H1 (cell line): ENCODE measurements at regions not wholly inside any gene's neighbourhood (a gene's known extent, or its start where the extent isn't known, plus 50 kb on each side); places are given as distances from the start of the nearest gene placed in this dataset.

Experiments used
- CTCF ChIA-PET: fragments of 300-600 bp; sonication (Branson Sonifier 250); formaldehyde crosslinking; loops from one replicate; lab custom pipeline; 2021; ENCODE audit not compliant: partially characterized antibody; lab: Charles Lee
- POLR2A ChIA-PET: fragments of 300-600 bp; sonication (Branson Sonifier 250); formaldehyde crosslinking; loops from one replicate; lab custom pipeline; 2021; ENCODE audit warnings: inconsistent platforms; ENCODE audit not compliant: partially characterized antibody; lab: Charles Lee
- DNase-seq, 2 experiments: peaks; one replicate each; pipeline versions ENCODE4 v3.0.0 to v3.0.0-alpha.2; 2010 to 2022; ENCODE audit warnings: low spot score in 2 of 2, low read depth in 1 of 2, mixed read lengths in 1 of 2
- FAIRE-seq: peaks from 2 replicates; lab custom pipeline; 2011; peaks lifted over from hg19 to GRCh38; lab: Jason Lieb, UNC
- H2AFZ ChIP-seq: 2 replicates; pipeline ENCODE4 v1.8.1; 2012; ENCODE audit warnings: low read length, inconsistent platforms
- H2AK5ac ChIP-seq: 2 replicates; pipeline ENCODE4 v1.6.1; 2013; ENCODE audit warnings: low read depth, low read length
- H2BK120ac ChIP-seq: replicated peaks from 2 replicates; pipeline ENCODE3; 2013; ENCODE audit warnings: low read depth, low read length, inconsistent platforms
- H2BK12ac ChIP-seq: 2 replicates; pipeline ENCODE4 v1.6.1; 2013; ENCODE audit warnings: low read depth, low read length
- H2BK15ac ChIP-seq: 2 replicates; pipeline ENCODE4 v1.6.1; 2013; ENCODE audit warnings: low read length
- H2BK20ac ChIP-seq: 2 replicates; pipeline ENCODE4 v1.6.1; 2013; ENCODE audit warnings: low read length
- H2BK5ac ChIP-seq: 2 replicates; pipeline ENCODE4 v1.6.1; 2013; ENCODE audit warnings: low read depth, low read length
- H3K14ac ChIP-seq: 2 replicates; pipeline ENCODE4 v1.6.1; 2013; ENCODE audit warnings: inconsistent platforms; ENCODE audit not compliant: insufficient read length
- H3K18ac ChIP-seq: 2 replicates; pipeline ENCODE4 v1.6.1; 2013; ENCODE audit warnings: low read length; ENCODE audit errors: extremely low read depth
- H3K23ac ChIP-seq: 2 replicates; pipeline ENCODE4 v1.6.1; 2013; ENCODE audit warnings: inconsistent platforms; ENCODE audit not compliant: insufficient read length
- H3K23me2 ChIP-seq: 2 replicates; pipeline ENCODE4 v1.6.1; 2013; ENCODE audit warnings: low read depth, low read length
- H3K27ac ChIP-seq: 2 replicates; pipeline ENCODE4 v1.6.1; 2011; ENCODE audit warnings: low read depth, low read length, inconsistent platforms
- H3K27me3 ChIP-seq, 4 experiments: replicated peaks in 1 of 4; 1 replicate in 1 of 4; 2 replicates in 3 of 4; pipeline versions ENCODE4 v1.6.1 to v1.8.1; 2011 to 2013; ENCODE audit warnings: low read length in 3 of 4, mild to moderate bottlenecking in 3 of 4, inconsistent platforms in 2 of 4, mixed read lengths in 2 of 4, moderate library complexity in 1 of 4; ENCODE audit not compliant: control insufficient read depth in 3 of 4, insufficient read depth in 3 of 4; ENCODE audit errors: extremely low read depth in 1 of 4
- H3K36me3 ChIP-seq, 4 experiments: 2 replicates each; pipeline versions ENCODE4 v1.6.1 to v1.8.1; 2011 to 2013; ENCODE audit warnings: mild to moderate bottlenecking in 4 of 4, low read length in 3 of 4, moderate library complexity in 2 of 4, control low read depth in 1 of 4, inconsistent platforms in 1 of 4; ENCODE audit not compliant: insufficient read depth in 4 of 4, control insufficient read depth in 2 of 4
- H3K4ac ChIP-seq: replicated peaks from 2 replicates; pipeline ENCODE3; 2013; ENCODE audit warnings: low read length, low read depth, mixed read lengths, inconsistent platforms; ENCODE audit not compliant: insufficient read length
- H3K4me1 ChIP-seq, 4 experiments: replicated peaks in 1 of 4; 1 replicate in 1 of 4; 2 replicates in 3 of 4; pipeline versions ENCODE4 v1.6.1 to v1.8.1; 2011 to 2013; ENCODE audit warnings: low read length in 3 of 4, inconsistent platforms in 2 of 4, mixed read lengths in 1 of 4; ENCODE audit not compliant: insufficient read depth in 4 of 4, control insufficient read depth in 3 of 4
- H3K4me2 ChIP-seq, 2 experiments: 2 replicates each; pipeline versions ENCODE4 v1.6.1 to v1.8.1; 2011 to 2013; ENCODE audit warnings: low read depth in 2 of 2, low read length in 2 of 2, control low read depth in 1 of 2, inconsistent platforms in 1 of 2, mild to moderate bottlenecking in 1 of 2; ENCODE audit not compliant: insufficient read depth in 1 of 2
- H3K4me3 ChIP-seq, 4 experiments: fragments of 200-600, 300-600 bp in 1 of 4; sonication (generic), shearing (Covaris generic), sonication (Bioruptor Twin) in 1 of 4; 2 replicates each; pipeline versions ENCODE4 v1.5.1 to v1.8.1; 2011 to 2016; ENCODE audit warnings: low read length in 4 of 4, low read depth in 3 of 4, control low read depth in 2 of 4, inconsistent platforms in 2 of 4, mild to moderate bottlenecking in 2 of 4, mixed read lengths in 1 of 4, moderate library complexity in 1 of 4; ENCODE audit not compliant: insufficient read depth in 2 of 4; ENCODE audit errors: extremely low read depth in 1 of 4
- H3K56ac ChIP-seq: replicated peaks from 2 replicates; pipeline ENCODE3; 2013; ENCODE audit warnings: low read depth, mild to moderate bottlenecking, mixed read lengths, low read length, inconsistent platforms; ENCODE audit not compliant: insufficient read length
- H3K79me1 ChIP-seq: 2 replicates; pipeline ENCODE4 v1.6.1; 2013; ENCODE audit warnings: low read depth, low read length, control low read depth
- H3K79me2 ChIP-seq, 2 experiments: 2 replicates each; pipeline versions ENCODE4 v1.6.1 to v1.8.1; 2012 to 2013; ENCODE audit warnings: low read length in 2 of 2, mild to moderate bottlenecking in 2 of 2, inconsistent platforms in 1 of 2; ENCODE audit not compliant: insufficient read depth in 2 of 2, control insufficient read depth in 1 of 2
- H3K9ac ChIP-seq, 4 experiments: replicated peaks in 1 of 4; 1 replicate in 1 of 4; 2 replicates in 3 of 4; pipeline versions ENCODE4 v1.6.1 to v1.8.1; 2011 to 2013; ENCODE audit warnings: low read depth in 3 of 4, low read length in 3 of 4, control low read depth in 2 of 4, mild to moderate bottlenecking in 2 of 4, moderate library complexity in 2 of 4, inconsistent platforms in 1 of 4; ENCODE audit errors: extremely low read depth in 1 of 4
- H3K9me3 ChIP-seq, 2 experiments: 2 replicates each; pipeline versions ENCODE4 v1.6.1 to v1.8.1; 2012 to 2013; ENCODE audit warnings: mild to moderate bottlenecking in 2 of 2, moderate library complexity in 2 of 2, control low read depth in 1 of 2, inconsistent platforms in 1 of 2, low read depth in 1 of 2, low read length in 1 of 2, mixed read lengths in 1 of 2; ENCODE audit not compliant: insufficient read depth in 2 of 2
- H4K20me1 ChIP-seq, 2 experiments: replicated peaks in 1 of 2; 2 replicates each; pipeline versions ENCODE3 to v1.8.1; 2011 to 2013; ENCODE audit warnings: inconsistent platforms in 2 of 2, low read length in 2 of 2, mild to moderate bottlenecking in 1 of 2; ENCODE audit not compliant: insufficient read depth in 2 of 2, control insufficient read depth in 1 of 2
- H4K5ac ChIP-seq: 2 replicates; pipeline ENCODE4 v1.6.1; 2013; ENCODE audit warnings: low read length, low read depth, mixed read lengths, inconsistent platforms; ENCODE audit not compliant: insufficient read length
- H4K8ac ChIP-seq: 2 replicates; pipeline ENCODE4 v1.8.0; 2013; ENCODE audit warnings: mild to moderate bottlenecking, moderate library complexity, low read length, inconsistent platforms; ENCODE audit not compliant: insufficient read depth; ENCODE audit errors: extremely low read depth
- H4K91ac ChIP-seq: replicated peaks from 2 replicates; pipeline ENCODE3; 2013; ENCODE audit warnings: low read length, mixed read lengths, inconsistent platforms; ENCODE audit not compliant: insufficient read length
- BACH1 ChIP-seq: IDR thresholded peaks from 2 replicates; pipeline ENCODE4 v1.6.1; 2012; ENCODE audit warnings: low read length, improper control_type of control experiment
- CBX5 ChIP-seq: fragments of 300-800, 300-1000 bp; sonication (generic); IDR thresholded peaks from 2 replicates; pipeline ENCODE4 v1.7.1; 2016; ENCODE audit warnings: antibody characterized with exemption, low read length, low read depth
- CHD1 ChIP-seq: IDR thresholded peaks from 2 replicates; pipeline ENCODE4 v1.6.1; 2012; ENCODE audit warnings: low read depth, low read length, improper control_type of control experiment
- CHD2 ChIP-seq: IDR thresholded peaks from 2 replicates; pipeline ENCODE4 v1.6.1; 2012; ENCODE audit warnings: low read length, improper control_type of control experiment
- JUND ChIP-seq: IDR thresholded peaks from 2 replicates; pipeline ENCODE4 v1.6.1; 2011; ENCODE audit warnings: mild to moderate bottlenecking, improper control_type of control experiment, low read length
- MAFK ChIP-seq: IDR thresholded peaks from 2 replicates; pipeline ENCODE4 v1.6.1; 2012; ENCODE audit warnings: low read depth, mild to moderate bottlenecking, improper control_type of control experiment, low read length
- NRF1 ChIP-seq: IDR thresholded peaks from 2 replicates; pipeline ENCODE4 v1.6.1; 2011; ENCODE audit warnings: mild to moderate bottlenecking, low read depth, low read length, improper control_type of control experiment
- POU5F1 ChIP-seq: IDR thresholded peaks from 2 replicates; pipeline ENCODE4 v1.6.1; 2011; ENCODE audit warnings: low read depth, mild to moderate bottlenecking, low read length, moderate library complexity
- RBBP5 ChIP-seq: IDR thresholded peaks from 2 replicates; pipeline ENCODE4 v1.7.1; 2012; ENCODE audit warnings: low read depth, mild to moderate bottlenecking, inconsistent platforms, low read length, moderate library complexity, borderline replicate concordance
- SRF ChIP-seq: IDR thresholded peaks from 2 replicates; pipeline ENCODE4 v1.6.1; 2011; ENCODE audit warnings: mild to moderate bottlenecking, low read depth, low read length, moderate library complexity
- TBP ChIP-seq: IDR thresholded peaks from 2 replicates; pipeline ENCODE4 v1.6.1; 2011; ENCODE audit warnings: low read depth, low read length, improper control_type of control experiment
- whole genome bisulfite sequencing, 2 experiments: shearing (Covaris generic) in 1 of 2; methylation state at CpG; one replicate each; pipeline versions ENCODE4 v1.1.6 to v1.1.7; 2013 to 2015; ENCODE audit warnings: low lambda C conversion rate in 2 of 2, mixed read lengths in 2 of 2, inconsistent platforms in 1 of 2, low coverage in 1 of 2, missing lambda C conversion rate in 1 of 2; ENCODE audit not compliant: insufficient replicate concordance in 2 of 2, insufficient coverage in 1 of 2, insufficient read length in 1 of 2; ENCODE audit errors: extremely low coverage in 1 of 2, missing lambda C conversion rate in 1 of 2; 5-methylcytosine and 5-hydroxymethylcytosine counted together

DNA sequence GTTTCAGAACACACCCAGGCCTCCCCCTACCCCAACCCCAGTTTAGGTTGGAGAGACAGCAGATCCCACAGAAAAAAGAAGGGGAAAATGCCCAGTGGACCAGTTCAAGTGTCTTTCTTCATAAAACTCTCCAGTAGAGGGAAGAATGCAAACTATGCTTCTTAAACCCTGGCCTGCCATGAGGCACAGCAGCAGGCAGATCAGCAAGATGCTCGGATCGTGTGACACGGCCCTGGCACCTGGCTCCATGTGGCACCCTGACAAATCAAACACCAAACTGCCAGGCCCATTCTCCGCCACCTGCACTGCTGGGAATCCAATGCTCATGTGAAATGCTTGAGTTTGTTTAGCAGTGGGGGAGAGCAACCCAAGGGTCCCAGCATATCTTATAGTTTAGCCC is 166.8 kb downstream of the SOX9 start:
- no peak overlapping the region for H2BK5ac ChIP-seq
- no peak overlapping the region for H2BK120ac ChIP-seq
- no peak for TF ChIP-seq MAFK
- TF ChIP-seq JUND, result no peak
- no peak for TF ChIP-seq NRF1
- TF ChIP-seq TBP, result no peak
- no peak for TF ChIP-seq CHD1
- TF ChIP-seq RBBP5, result no peak
- TF ChIP-seq POU5F1, result no peak
- TF ChIP-seq CBX5, result no peak
- TF ChIP-seq SRF, result no peak
- TF ChIP-seq CHD2, result no peak
- TF ChIP-seq BACH1, result no peak
- H3K4me3 ChIP-seq, result no peak overlapping the region
- no peak overlapping the region for H3K23ac ChIP-seq
- no peak overlapping the region for H3K27ac ChIP-seq
- no peak overlapping the region for H2AFZ ChIP-seq
- H3K56ac ChIP-seq, result no peak overlapping the region
- no peak overlapping the region for H3K9ac ChIP-seq
- no peak overlapping the region for H2AK5ac ChIP-seq
- no peaks in the 10 kb centered on the region for H4K20me1 ChIP-seq
- POLR2A ChIA-PET, result no interaction called here
- H4K8ac ChIP-seq, result no peak overlapping the region
- no peak overlapping the region for H2BK15ac ChIP-seq
- H3K36me3 ChIP-seq, result no peaks in the 10 kb centered on the region
- no peak for FAIRE-seq
- no peak overlapping the region for H3K18ac ChIP-seq
- no peaks in the 10 kb centered on the region for H3K79me1 ChIP-seq
- H3K4me1 ChIP-seq, result peaks cover 0 to 4% (median under 1%) of the 10 kb centered on the region in 4 experiments; a peak in 1 of 7 replicates
- no peaks in the 10 kb centered on the region for H3K23me2 ChIP-seq
- DNase-seq, result no peak
- no peak overlapping the region for H2BK20ac ChIP-seq
- H2BK12ac ChIP-seq, result no peak overlapping the region
- H3K4me2 ChIP-seq, result no peak overlapping the region
- CTCF ChIA-PET, result no interaction called here
- H4K5ac ChIP-seq, result no peak overlapping the region
- 83% methylated on average over 4 of the region's 4 CpGs; no CpG with 5 or more reads in 1 of the 2 experiments for WGBS, 2 experiments
- no peak overlapping the region for H3K4ac ChIP-seq
- no peak overlapping the region for H3K14ac ChIP-seq
- no peak overlapping the region for H4K91ac ChIP-seq
- H3K9me3 ChIP-seq, result no peaks in the 10 kb centered on the region
- H3K79me2 ChIP-seq, result no peaks in the 10 kb centered on the region
- peaks cover 0 to 1% (median 0%) of the 10 kb centered on the region in 4 experiments; a peak in 3 of 7 replicates for H3K27me3 ChIP-seq
